ENCODE measurements at regions not wholly inside any gene's neighbourhood (a gene's known extent, or its start where the extent isn't known, plus 50 kb on each side); places are given as distances from the start of the nearest gene placed in this dataset.

GRCh38 chr12:98334768-98335167 is 180.6 kb upstream of the TMPO start:
- ChIA-PET CTCF (ENCODE audit: low intra/inter-chr PET ratio) (no interaction called here), POLR2A (no interaction called here)
- no peak overlapping the region for H3K4me3 ChIP-seq
- no peaks in the 10 kb centered on the region for H3K79me2 ChIP-seq (ENCODE audit: control insufficient read depth, insufficient read depth, low read length)
- in situ Hi-C loops (cut with MboI) (no loop called here), intact Hi-C loops (cut with micrococcal nuclease) (no loop called here)
- H3K27ac ChIP-seq (ENCODE audit: extremely low read depth, low read depth, low read length): no peak overlapping the region
- no peaks in the 10 kb centered on the region for H3K9me3 ChIP-seq (replicated peaks; ENCODE audit: control insufficient read depth, insufficient read depth, low read depth, low read length)
- H3K4me1 ChIP-seq (replicated peaks in 1 of 2; ENCODE audit: control insufficient read depth in 2 of 2, insufficient read depth in 2 of 2, low read length in 2 of 2): no peaks in the 10 kb centered on the region
- ATAC-seq (no peak), FAIRE-seq (no peak), DNase-seq (ENCODE audit: extremely low read depth in 1 of 4, low spot score in 3 of 4) (no peak)
- WGBS (ENCODE audit: insufficient coverage, low coverage, missing lambda C conversion rate): 0% methylated on average over 3 of the region's 3 CpGs
- H3K27me3 ChIP-seq (ENCODE audit: control insufficient read depth in 2 of 2, insufficient read depth in 2 of 2, low read length in 2 of 2): no peaks in the 10 kb centered on the region
- no peaks in the 10 kb centered on the region for H3K9me1 ChIP-seq (ENCODE audit: control insufficient read depth, insufficient read depth, low read length)
- H3K9ac ChIP-seq (ENCODE audit: insufficient read depth in 1 of 2, low read depth in 2 of 2, low read length in 2 of 2): no peak overlapping the region
- BruUV-seq (replicated peaks): no TSS peak
- no peak overlapping the region for H2AFZ ChIP-seq (ENCODE audit: low read depth, low read length)
- no peaks in the 10 kb centered on the region for H4K20me1 ChIP-seq (replicated peaks; ENCODE audit: control insufficient read depth, insufficient read depth, low read length)
- H3K36me3 ChIP-seq (ENCODE audit: control insufficient read depth, insufficient read depth, low read length): no peaks in the 10 kb centered on the region
- H3K4me2 ChIP-seq (ENCODE audit: insufficient read depth, low read length): no peak overlapping the region
- TF ChIP-seq PREB (CRISPR knock-in tag; IDR thresholded peaks at IDR 0.05) (no peak), RFX5 (IDR thresholded peaks at IDR 0.05; ENCODE audit: low read depth, low read length) (no peak), DEAF1 (CRISPR knock-in tag; IDR thresholded peaks at IDR 0.05) (no peak), HNRNPL (IDR thresholded peaks at IDR 0.05; ENCODE audit: low read depth, low read length) (no peak), ZHX1 (conservative IDR thresholded peaks at IDR 0.05; ENCODE audit: low read length) (no peak), ZNF263 (CRISPR knock-in tag; IDR thresholded peaks at IDR 0.05; ENCODE audit: borderline replicate concordance) (no peak), TCFL5 (CRISPR knock-in tag; conservative IDR thresholded peaks at IDR 0.05) (no peak), FOXP4 (CRISPR knock-in tag; IDR thresholded peaks at IDR 0.05; ENCODE audit: borderline replicate concordance) (no peak), ZBTB7A (IDR thresholded peaks at IDR 0.05; ENCODE audit: borderline replicate concordance, control insufficient read depth, low read depth, low read length) (no peak), ZNF395 (CRISPR knock-in tag; IDR thresholded peaks at IDR 0.05) (no peak), ZNF217 (CRISPR knock-in tag; IDR thresholded peaks at IDR 0.05) (no peak), MLLT1 (IDR thresholded peaks at IDR 0.05) (no peak)

Data from K562 (cell line).